ENCODE measurements at regions not wholly inside any gene's neighbourhood (a gene's known extent, or its start where the extent isn't known, plus 50 kb on each side); places are given as distances from the start of the nearest gene placed in this dataset.
"Not testable (repeated sequence)": the region's sequence is repeated elsewhere in the genome, so short reads cannot be mapped to it uniquely, and the experiment has no call there.

GRCh38 chr20:53776858-53777257 lies 183.2 kb upstream of the ZNF217 start:
- DNase-seq = no peak
- Histone ChIP-seq H2BK5ac (ENCODE audit: low read depth, low read length, poor library complexity, severe bottlenecking) (no peak overlapping the region), H3K9ac (ENCODE audit: low read length) (no peak overlapping the region), H2AK5ac (ENCODE audit: low read length, severe bottlenecking) (no peak overlapping the region), H3K4me1 (ENCODE audit: control insufficient read depth, insufficient read depth, low read depth, low read length) (peaks cover 6% of the 10 kb centered on the region), H3K27me3 (ENCODE audit: control insufficient read depth in 1 of 2, insufficient read depth in 1 of 2, low read length in 2 of 2) (no peaks in the 10 kb centered on the region), H3K23ac (ENCODE audit: low read length in 2 of 2) (no peak overlapping the region), H3K14ac (ENCODE audit: low read length in 2 of 2) (no peak overlapping the region), H2BK12ac (ENCODE audit: low read length in 2 of 2) (no peak overlapping the region), H4K91ac (ENCODE audit: low read length) (no peak overlapping the region), H3K18ac (ENCODE audit: low read depth in 1 of 2, low read length in 2 of 2) (no peak overlapping the region), H3K4me2 (ENCODE audit: low read length, poor library complexity, severe bottlenecking) (no peak overlapping the region), H4K8ac (ENCODE audit: low read length) (no peak overlapping the region), H3K4me3 (ENCODE audit: insufficient read depth in 1 of 2, low read depth in 1 of 2, low read length in 2 of 2) (no peak overlapping the region), H3K9me3 (ENCODE audit: control insufficient read depth, low read length) (no peaks in the 10 kb centered on the region), H3K27ac (ENCODE audit: low read length, poor library complexity, severe bottlenecking) (no peak overlapping the region), H3K79me1 (replicated peaks; ENCODE audit: low read length, poor library complexity, severe bottlenecking) (no peaks in the 10 kb centered on the region), H3K36me3 (ENCODE audit: control insufficient read depth in 1 of 2, insufficient read depth in 2 of 2, low read depth in 1 of 2, low read length in 2 of 2) (no peaks in the 10 kb centered on the region), H2BK120ac (ENCODE audit: low read depth, low read length) (no peak overlapping the region), H3K4ac (ENCODE audit: low read depth in 1 of 2, low read length in 2 of 2) (no peak overlapping the region), H2BK15ac (ENCODE audit: low read depth, poor library complexity, severe bottlenecking) (no peak overlapping the region), H2AFZ (ENCODE audit: low read depth, low read length) (no peak overlapping the region)
- WGBS = over 99% methylated on average over 5 of the region's 5 CpGs

GRCh38 chr20:53774461-53775203 lies 181.0 kb upstream of the ZNF217 start:
- Histone ChIP-seq H2BK5ac (ENCODE audit: low read depth, low read length, poor library complexity, severe bottlenecking) (no peak overlapping the region), H3K36me3 (ENCODE audit: control insufficient read depth in 1 of 2, insufficient read depth in 2 of 2, low read depth in 1 of 2, low read length in 2 of 2) (no peaks in the 10 kb centered on the region), H2BK15ac (ENCODE audit: low read depth, poor library complexity, severe bottlenecking) (no peak overlapping the region), H2BK12ac (ENCODE audit: low read length in 2 of 2) (no peak overlapping the region), H4K8ac (ENCODE audit: low read length) (peak overlapping the region; percentile 24), H3K23ac (ENCODE audit: low read length in 2 of 2) (no peak overlapping the region), H2AK5ac (ENCODE audit: low read length, severe bottlenecking) (peak overlapping the region; percentile 74), H3K4me3 (ENCODE audit: insufficient read depth in 1 of 2, low read depth in 1 of 2, low read length in 2 of 2) (peak overlapping the region in 1 of 2 experiments; percentile 48), H3K9ac (ENCODE audit: low read length) (peak overlapping the region; percentile 90), H3K27ac (ENCODE audit: low read length, poor library complexity, severe bottlenecking) (peak overlapping the region; percentile 69), H3K9me3 (ENCODE audit: control insufficient read depth, low read length) (no peaks in the 10 kb centered on the region), H2AFZ (ENCODE audit: low read depth, low read length) (no peak overlapping the region), H3K4ac (ENCODE audit: low read depth in 1 of 2, low read length in 2 of 2) (peak overlapping the region in 1 of 2 experiments; percentile 71), H3K14ac (ENCODE audit: low read length in 2 of 2) (no peak overlapping the region), H3K4me2 (ENCODE audit: low read length, poor library complexity, severe bottlenecking) (no peak overlapping the region), H3K27me3 (ENCODE audit: control insufficient read depth in 1 of 2, insufficient read depth in 1 of 2, low read length in 2 of 2) (no peaks in the 10 kb centered on the region), H3K18ac (ENCODE audit: low read depth in 1 of 2, low read length in 2 of 2) (no peak overlapping the region), H4K91ac (ENCODE audit: low read length) (no peak overlapping the region), H3K4me1 (ENCODE audit: control insufficient read depth, insufficient read depth, low read depth, low read length) (peaks cover 6% of the 10 kb centered on the region), H3K79me1 (replicated peaks; ENCODE audit: low read length, poor library complexity, severe bottlenecking) (no peaks in the 10 kb centered on the region), H2BK120ac (ENCODE audit: low read depth, low read length) (no peak overlapping the region)
- 50% methylated on average over 9 of the region's 9 CpGs for WGBS
- DNase-seq = peak; percentile 90

- no peak overlapping the region for H4K8ac ChIP-seq (ENCODE audit: low read length)
- H3K4me1 ChIP-seq (ENCODE audit: control insufficient read depth, insufficient read depth, low read depth, low read length) = peaks cover 6% of the 10 kb centered on the region
- H3K23ac ChIP-seq (ENCODE audit: low read length in 2 of 2) = no peak overlapping the region
- H2AK5ac ChIP-seq (ENCODE audit: low read length, severe bottlenecking) = no peak overlapping the region
- H2BK5ac ChIP-seq (ENCODE audit: low read depth, low read length, poor library complexity, severe bottlenecking) = no peak overlapping the region
- peak overlapping the region; percentile 75 for H3K27ac ChIP-seq (ENCODE audit: low read length, poor library complexity, severe bottlenecking)
- H2BK15ac ChIP-seq (ENCODE audit: low read depth, poor library complexity, severe bottlenecking) = no peak overlapping the region
- no peaks in the 10 kb centered on the region for H3K36me3 ChIP-seq (ENCODE audit: control insufficient read depth in 1 of 2, insufficient read depth in 2 of 2, low read depth in 1 of 2, low read length in 2 of 2)
- H3K4me2 ChIP-seq (ENCODE audit: low read length, poor library complexity, severe bottlenecking) = no peak overlapping the region
- H3K9me3 ChIP-seq (ENCODE audit: control insufficient read depth, low read length) = no peaks in the 10 kb centered on the region
- H3K4ac ChIP-seq (ENCODE audit: low read depth in 1 of 2, low read length in 2 of 2) = no peak overlapping the region
- no CpG with 5 or more reads among the region's 1 CpG for WGBS
- no peaks in the 10 kb centered on the region for H3K79me1 ChIP-seq (replicated peaks; ENCODE audit: low read length, poor library complexity, severe bottlenecking)
- peak; percentile 84 for DNase-seq
- H3K9ac ChIP-seq (ENCODE audit: low read length) = peak overlapping the region; percentile 90
- no peak overlapping the region for H2BK12ac ChIP-seq (ENCODE audit: low read length in 2 of 2)
- H3K4me3 ChIP-seq (ENCODE audit: insufficient read depth in 1 of 2, low read depth in 1 of 2, low read length in 2 of 2) = peak overlapping the region in 1 of 2 experiments; percentile 48
- no peak overlapping the region for H2BK120ac ChIP-seq (ENCODE audit: low read depth, low read length)
- no peak overlapping the region for H4K91ac ChIP-seq (ENCODE audit: low read length)
- no peak overlapping the region for H3K18ac ChIP-seq (ENCODE audit: low read depth in 1 of 2, low read length in 2 of 2)
- no peak overlapping the region for H2AFZ ChIP-seq (ENCODE audit: low read depth, low read length)
- no peaks in the 10 kb centered on the region for H3K27me3 ChIP-seq (ENCODE audit: control insufficient read depth in 1 of 2, insufficient read depth in 1 of 2, low read length in 2 of 2)
- no peak overlapping the region for H3K14ac ChIP-seq (ENCODE audit: low read length in 2 of 2)
Measured at GRCh38 chr20:53773792-53774401, 180.3 kb upstream of the ZNF217 start.

- not testable (repeated sequence) for H2BK15ac ChIP-seq (ENCODE audit: low read depth, poor library complexity, severe bottlenecking)
Measured at GRCh38 chr20:53773066-53773791, 179.6 kb upstream of the ZNF217 start.

More at GRCh38 chr20:53773066-53773791, 179.6 kb upstream of the ZNF217 start:
- not testable (repeated sequence) for H3K4me2 ChIP-seq (ENCODE audit: low read length, poor library complexity, severe bottlenecking); H2BK5ac ChIP-seq (ENCODE audit: low read depth, low read length, poor library complexity, severe bottlenecking); H3K36me3 ChIP-seq (ENCODE audit: control insufficient read depth in 1 of 2, insufficient read depth in 2 of 2, low read depth in 1 of 2, low read length in 2 of 2); H3K9me3 ChIP-seq (ENCODE audit: control insufficient read depth, low read length); H3K4me1 ChIP-seq (ENCODE audit: control insufficient read depth, insufficient read depth, low read depth, low read length); H4K91ac ChIP-seq (ENCODE audit: low read length); H4K8ac ChIP-seq (ENCODE audit: low read length); H3K79me1 ChIP-seq (replicated peaks; ENCODE audit: low read length, poor library complexity, severe bottlenecking); H2BK12ac ChIP-seq (ENCODE audit: low read length in 2 of 2); DNase-seq; H3K14ac ChIP-seq (ENCODE audit: low read length in 2 of 2); H3K4ac ChIP-seq (ENCODE audit: low read depth in 1 of 2, low read length in 2 of 2); H3K4me3 ChIP-seq (ENCODE audit: insufficient read depth in 1 of 2, low read depth in 1 of 2, low read length in 2 of 2); H2AFZ ChIP-seq (ENCODE audit: low read depth, low read length); H2BK120ac ChIP-seq (ENCODE audit: low read depth, low read length); H3K27me3 ChIP-seq (ENCODE audit: control insufficient read depth in 1 of 2, insufficient read depth in 1 of 2, low read length in 2 of 2); H3K23ac ChIP-seq (ENCODE audit: low read length in 2 of 2); H2AK5ac ChIP-seq (ENCODE audit: low read length, severe bottlenecking)
- Histone ChIP-seq H3K9ac (ENCODE audit: low read length) (peak overlapping the region; percentile 90), H3K18ac (ENCODE audit: low read depth in 1 of 2, low read length in 2 of 2) (peak overlapping the region in 1 of 2 experiments; percentile 29), H3K27ac (ENCODE audit: low read length, poor library complexity, severe bottlenecking) (peak overlapping the region; percentile 75)
- 93% methylated on average over 9 of the region's 10 CpGs for WGBS
